PC-3 (cell line): ENCODE measurements at regions not wholly inside any gene's neighbourhood (a gene's known extent, or its start where the extent isn't known, plus 50 kb on each side); places are given as distances from the start of the nearest gene placed in this dataset.

Source experiments
- EZH2phosphoT487 ChIP-seq: fragments of 300-600 bp; sonication (generic); IDR thresholded peaks from 2 replicates; pipeline ENCODE4 v1.6.1; 2018; ENCODE audit warnings: mild to moderate bottlenecking, antibody characterized with exemption, low read length, borderline replicate concordance
- TF ChIP-seq, protein P1 (sequence below): fragments of 300-600 bp; sonication (generic); conservative IDR thresholded peaks from 2 replicates; pipeline ENCODE4 v1.5.1; 2017; ENCODE audit warnings: antibody characterized with exemption, low read depth, mild to moderate bottlenecking, low read length

- TF ChIP-seq, protein P1, sequence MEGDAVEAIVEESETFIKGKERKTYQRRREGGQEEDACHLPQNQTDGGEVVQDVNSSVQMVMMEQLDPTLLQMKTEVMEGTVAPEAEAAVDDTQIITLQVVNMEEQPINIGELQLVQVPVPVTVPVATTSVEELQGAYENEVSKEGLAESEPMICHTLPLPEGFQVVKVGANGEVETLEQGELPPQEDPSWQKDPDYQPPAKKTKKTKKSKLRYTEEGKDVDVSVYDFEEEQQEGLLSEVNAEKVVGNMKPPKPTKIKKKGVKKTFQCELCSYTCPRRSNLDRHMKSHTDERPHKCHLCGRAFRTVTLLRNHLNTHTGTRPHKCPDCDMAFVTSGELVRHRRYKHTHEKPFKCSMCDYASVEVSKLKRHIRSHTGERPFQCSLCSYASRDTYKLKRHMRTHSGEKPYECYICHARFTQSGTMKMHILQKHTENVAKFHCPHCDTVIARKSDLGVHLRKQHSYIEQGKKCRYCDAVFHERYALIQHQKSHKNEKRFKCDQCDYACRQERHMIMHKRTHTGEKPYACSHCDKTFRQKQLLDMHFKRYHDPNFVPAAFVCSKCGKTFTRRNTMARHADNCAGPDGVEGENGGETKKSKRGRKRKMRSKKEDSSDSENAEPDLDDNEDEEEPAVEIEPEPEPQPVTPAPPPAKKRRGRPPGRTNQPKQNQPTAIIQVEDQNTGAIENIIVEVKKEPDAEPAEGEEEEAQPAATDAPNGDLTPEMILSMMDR: no peak
- no peak for TF ChIP-seq EZH2phosphoT487
These were observed 327.9 kb upstream of the VCX start for GRCh38 chrX:7514871-7515599.
